SKM-1 (cell line): ENCODE measurements at regions not wholly inside any gene's neighbourhood (a gene's known extent, or its start where the extent isn't known, plus 50 kb on each side); places are given as distances from the start of the nearest gene placed in this dataset.
"Not testable (repeated sequence)": the region's sequence is repeated elsewhere in the genome, so short reads cannot be mapped to it uniquely, and the experiment has no call there.

Experiments
- DNase-seq: peaks from one replicate; lab custom pipeline; 2025; ENCODE audit not compliant: unreplicated experiment; lab: John Stamatoyannopoulos, UW

DNA sequence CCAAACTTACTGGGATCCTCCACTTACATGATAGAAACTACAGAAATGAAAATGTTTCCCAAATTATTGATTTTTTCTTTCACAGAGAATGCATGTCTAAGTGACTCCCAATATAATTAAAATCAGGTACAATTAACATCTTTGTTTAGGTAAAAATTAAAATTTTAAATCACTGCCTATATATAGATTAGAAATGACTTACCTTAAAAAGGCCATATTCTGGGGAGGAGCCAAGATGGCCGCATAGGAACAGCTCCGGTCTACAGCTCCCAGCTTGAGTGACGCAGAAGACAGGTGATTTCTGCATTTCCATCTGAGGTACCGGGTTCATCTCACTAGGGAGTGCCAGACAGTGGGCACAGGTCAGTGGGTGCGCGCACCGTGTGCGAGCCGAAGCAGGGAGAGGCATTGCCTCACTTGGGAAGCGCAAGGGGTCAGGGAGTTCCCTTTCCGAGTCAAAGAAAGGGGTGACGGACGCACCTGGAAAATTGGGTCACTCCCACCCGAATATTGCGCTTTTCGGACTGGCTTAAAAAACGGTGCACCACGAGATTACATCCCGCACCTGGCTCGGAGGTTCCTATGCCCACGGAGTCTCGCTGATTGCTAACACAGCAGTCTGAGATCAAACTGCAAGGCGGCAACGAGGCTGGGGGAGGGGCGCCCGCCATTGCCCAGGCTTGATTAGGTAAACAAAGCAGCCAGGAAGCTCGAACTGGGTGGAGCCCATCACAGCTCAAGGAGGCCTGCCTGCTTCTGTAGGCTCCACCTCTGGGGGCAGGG lies 757.9 kb downstream of the C4orf33 start:
- DNase-seq: not testable (repeated sequence)

DNA sequence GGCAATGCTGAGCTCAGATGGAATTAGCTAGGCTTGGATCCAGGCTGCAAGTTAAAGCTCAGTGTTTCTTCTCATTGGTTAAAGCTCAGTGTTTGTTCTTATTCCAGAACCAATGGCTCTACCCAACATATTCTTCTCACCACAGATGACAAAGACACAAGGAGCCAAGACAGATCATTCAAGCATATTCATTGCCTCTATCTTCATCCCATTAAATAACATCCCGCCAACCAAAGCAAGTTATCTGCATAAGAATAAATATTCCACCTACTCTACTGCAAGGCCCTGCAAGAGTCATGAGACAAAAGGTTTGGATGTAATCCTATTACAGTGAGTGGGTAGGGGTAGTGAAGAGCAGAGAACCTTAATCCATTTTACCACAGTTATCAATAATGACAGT lies 766.5 kb downstream of the C4orf33 start:
- DNase-seq: no peak

GRCh38 chr4:129863206-129863605 lies 767.3 kb downstream of the C4orf33 start:
- no peak for DNase-seq

- DNase-seq: no peak
Observed at GRCh38 chr4:129883996-129884395, 788.0 kb downstream of the C4orf33 start.

GRCh38 chr4:129897111-129897510 lies 801.2 kb downstream of the C4orf33 start:
- DNase-seq: no peak

DNA sequence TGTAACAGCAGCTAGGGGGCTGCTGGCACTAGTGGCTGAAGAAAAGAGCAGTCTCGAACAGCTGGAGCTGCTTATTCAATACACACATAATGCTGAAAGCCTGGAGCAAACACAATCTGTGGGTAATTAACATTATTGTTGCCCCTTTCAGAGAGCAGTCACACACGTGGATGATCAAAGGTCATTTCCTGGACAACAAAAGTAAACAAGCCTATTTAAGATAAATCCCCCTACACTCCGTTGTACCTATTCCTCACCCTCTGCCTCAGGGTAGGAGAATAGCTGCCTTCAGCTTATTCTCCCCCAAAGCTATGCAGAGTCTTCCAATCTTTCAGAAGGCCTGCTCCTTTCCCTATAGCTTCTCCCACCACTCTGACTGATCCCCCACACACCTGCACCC lies 803.9 kb downstream of the C4orf33 start:
- DNase-seq: no peak

- no peak for DNase-seq
Observed at GRCh38 chr4:129900430-129900953, 804.5 kb downstream of the C4orf33 start.

DNA sequence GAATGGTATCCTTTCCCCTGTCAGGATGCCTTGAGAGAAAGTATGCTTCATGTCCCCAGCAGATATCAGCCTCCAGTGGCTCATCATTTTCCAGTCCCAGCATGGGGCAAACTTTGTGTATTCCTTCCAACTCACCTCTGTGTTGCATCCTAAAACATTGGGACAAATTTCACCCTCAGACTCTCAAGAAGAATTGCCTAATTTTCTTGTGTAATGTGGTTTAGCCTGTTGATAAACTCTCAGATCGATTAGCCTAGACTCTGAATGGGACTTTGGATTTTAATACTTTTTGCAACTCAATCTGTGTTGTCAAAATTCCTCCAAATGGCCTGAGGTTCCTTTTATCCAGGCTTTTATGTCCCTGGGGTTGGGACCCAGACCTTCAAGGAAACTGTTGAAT lies 805.3 kb downstream of the C4orf33 start:
- DNase-seq: no peak

- DNase-seq: no peak
Observed at GRCh38 chr4:129903861-129904260, 807.9 kb downstream of the C4orf33 start.

DNA sequence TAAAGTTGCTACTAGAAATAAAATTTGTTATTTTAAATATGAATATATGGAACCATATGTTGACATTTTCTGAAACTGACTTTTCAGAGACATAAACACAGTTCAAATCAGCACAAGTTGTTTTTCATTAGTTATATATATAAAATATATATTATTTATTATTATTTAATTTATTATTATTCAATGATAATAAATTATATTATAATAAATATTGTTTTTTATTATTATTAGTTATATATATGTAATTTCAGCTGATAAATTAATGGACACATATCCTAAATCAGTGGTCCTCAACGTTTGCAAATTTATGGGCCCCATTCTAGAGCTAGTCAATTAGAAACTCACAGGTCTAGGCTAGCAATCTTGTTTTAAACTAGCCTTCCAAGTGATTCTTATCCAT lies 809.3 kb downstream of the C4orf33 start:
- DNase-seq: no peak

DNA sequence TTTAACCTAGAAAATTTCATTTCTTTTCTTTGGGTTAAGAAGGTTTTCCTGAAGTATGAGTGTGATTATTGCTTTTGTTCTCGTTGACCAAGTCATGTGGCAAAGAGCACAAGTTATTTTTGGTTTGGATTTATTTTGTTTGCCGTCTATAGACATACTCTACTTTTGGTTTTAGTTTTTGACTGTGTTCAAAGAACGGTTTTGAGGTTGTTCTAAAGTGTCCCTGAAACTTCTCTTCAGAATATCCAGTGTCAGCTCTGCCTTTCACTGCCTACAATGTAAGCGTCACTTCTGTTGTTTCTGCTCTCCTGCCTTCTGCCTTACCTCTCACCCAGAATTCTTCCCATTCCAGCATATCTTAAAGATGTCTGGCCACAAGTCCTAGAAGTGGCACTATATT lies 812.2 kb downstream of the C4orf33 start:
- DNase-seq: no peak

DNA sequence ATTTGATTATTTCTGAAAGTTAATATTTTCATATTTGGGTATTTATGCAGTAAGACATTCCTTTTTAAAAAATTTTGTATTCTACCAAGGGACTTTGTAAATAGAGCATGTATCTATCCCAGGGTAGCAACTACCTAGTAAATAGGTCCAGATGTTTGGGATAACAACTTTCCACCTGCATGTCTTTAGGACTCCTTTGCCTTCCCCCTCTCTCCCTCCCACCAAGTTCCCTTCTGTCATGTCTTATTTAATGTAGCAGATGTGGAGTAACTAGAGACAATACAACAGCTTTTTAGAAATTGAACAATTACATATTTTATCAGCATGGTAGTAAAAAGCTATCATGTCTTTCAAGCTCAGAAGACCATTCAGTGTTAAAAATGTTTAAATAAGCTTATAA lies 821.0 kb downstream of the C4orf33 start:
- DNase-seq: no peak

- DNase-seq: no peak
Observed at GRCh38 chr4:129917651-129918050, 821.7 kb downstream of the C4orf33 start.

- DNase-seq: no peak
Observed at GRCh38 chr4:129926936-129927335, 831.0 kb downstream of the C4orf33 start.

DNA sequence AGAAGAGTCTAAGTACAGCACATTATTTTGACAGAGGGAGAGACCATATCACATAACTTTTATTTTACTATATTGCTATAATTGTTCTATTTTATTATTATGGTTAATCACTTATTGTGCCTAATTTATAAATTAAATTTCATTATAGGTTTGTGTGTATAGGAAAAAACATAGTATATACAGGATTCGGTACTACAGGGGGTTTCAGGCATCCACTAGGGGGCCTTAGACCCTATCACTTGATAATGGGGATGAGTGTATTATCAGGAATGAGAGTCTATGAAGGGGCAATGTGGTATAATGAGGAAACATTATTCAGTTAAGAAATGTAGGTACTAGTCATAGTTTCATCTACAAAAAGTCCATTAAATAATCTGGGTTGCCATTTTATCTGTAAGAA lies 833.1 kb downstream of the C4orf33 start:
- DNase-seq: no peak

DNA sequence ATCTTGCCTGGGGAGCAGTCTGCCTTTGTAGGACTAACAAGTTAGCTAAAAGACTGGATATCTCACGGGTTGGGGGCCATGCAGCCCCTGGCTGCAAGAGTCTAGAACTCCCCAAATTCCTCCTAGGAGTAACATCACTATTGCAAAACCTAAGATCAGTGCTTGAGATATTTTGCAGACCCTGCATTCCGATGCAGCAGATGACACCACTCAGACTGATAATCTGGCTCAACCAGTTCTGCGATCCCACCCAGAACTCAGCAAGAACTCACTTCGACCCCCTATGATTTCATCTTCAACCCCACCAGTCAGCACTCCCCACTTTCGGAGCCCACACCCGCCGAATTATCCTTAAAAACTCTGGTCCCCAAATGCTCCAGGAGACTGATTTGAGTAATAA lies 834.0 kb downstream of the C4orf33 start:
- no peak for DNase-seq

GRCh38 chr4:129950217-129950616 lies 854.3 kb downstream of the C4orf33 start:
- DNase-seq: no peak

DNA sequence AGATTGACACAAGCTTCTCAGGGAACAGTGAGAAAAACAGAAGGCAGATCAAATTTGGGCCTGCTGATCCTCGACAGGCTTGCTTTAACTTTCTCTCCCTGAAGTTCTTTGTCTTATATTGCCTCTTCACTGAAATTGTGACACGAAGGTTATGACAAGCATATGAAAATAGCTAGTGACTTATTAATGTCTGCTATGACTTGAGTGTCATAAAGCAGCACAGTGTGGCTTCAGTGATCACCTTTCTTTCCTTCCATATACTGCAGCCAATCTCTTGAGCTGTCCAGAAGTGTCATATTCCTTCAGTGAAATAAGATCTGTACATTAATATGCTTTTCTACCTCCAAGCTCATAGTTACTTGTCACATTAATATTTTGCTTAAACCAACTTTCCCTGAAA lies 870.2 kb downstream of the C4orf33 start:
- DNase-seq: no peak

DNA sequence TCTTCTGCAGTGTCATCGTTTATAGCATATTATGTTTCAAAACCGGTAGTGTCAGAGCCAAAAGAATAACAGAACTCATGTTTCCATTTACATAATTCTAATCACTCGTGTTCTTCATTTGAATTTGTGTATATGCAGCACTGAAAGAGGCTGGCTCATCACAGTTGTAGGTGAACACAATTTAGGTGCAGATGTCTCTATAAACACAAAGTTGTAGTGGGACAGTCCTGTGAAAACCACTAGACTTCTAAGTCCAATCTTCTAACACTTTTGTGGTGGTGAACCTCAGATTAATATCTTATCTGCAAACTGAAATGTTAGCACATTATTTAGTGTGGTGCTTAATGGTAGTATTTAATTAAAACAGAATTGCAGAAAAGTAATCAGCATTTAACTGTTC lies 872.4 kb downstream of the C4orf33 start:
- DNase-seq: no peak

- no peak for DNase-seq
Observed at GRCh38 chr4:129968778-129969177, 872.8 kb downstream of the C4orf33 start.

DNA sequence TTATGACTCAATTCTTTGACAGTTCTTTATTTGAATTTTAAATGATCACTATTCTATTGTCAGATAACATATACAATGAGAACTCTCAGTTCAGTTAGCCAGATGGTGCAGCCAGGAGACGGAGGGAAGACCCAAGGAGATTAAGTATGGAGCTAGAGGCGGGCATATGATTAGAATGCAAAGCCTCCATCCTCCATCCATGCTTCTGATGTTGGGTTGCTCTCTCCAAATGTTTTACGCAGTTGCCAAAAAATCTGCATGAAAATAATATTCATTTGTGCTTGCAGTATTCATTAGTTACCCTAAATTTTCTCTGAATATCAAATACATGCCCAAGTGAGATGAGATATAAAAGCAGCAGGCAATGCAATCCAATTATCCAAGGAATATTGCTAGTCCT lies 874.8 kb downstream of the C4orf33 start:
- no peak for DNase-seq

- DNase-seq: no peak
Observed at GRCh38 chr4:129971419-129971818, 875.5 kb downstream of the C4orf33 start.

DNA sequence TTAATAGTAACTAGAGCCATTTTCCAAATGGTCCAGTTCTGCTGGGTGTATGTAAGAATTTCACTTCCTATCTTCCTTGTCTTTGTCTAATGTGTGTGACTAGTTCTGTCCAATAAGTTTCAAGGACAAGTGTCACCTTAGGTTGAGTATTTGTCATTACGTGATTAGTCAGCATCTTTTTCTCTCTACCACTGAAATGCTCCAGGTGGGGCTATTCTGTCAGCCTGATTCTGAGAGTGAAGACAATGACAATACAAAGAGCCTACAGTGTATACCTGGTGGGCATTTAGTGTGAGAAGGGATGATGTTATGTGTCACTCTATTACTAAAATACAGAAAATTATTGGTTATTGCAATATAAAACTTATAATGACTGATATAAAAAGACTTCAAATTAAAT lies 876.3 kb downstream of the C4orf33 start:
- DNase-seq: no peak
